Calu3 (cell line): ENCODE measurements at regions not wholly inside any gene's neighbourhood (a gene's known extent, or its start where the extent isn't known, plus 50 kb on each side); places are given as distances from the start of the nearest gene placed in this dataset.

Source experiments
- BruUV-seq: library from RNA; stranded (reverse); fragments of 400-500 nt; replicated peaks from 2 replicates; lab custom pipeline; 2021; lab: Mats Ljungman, UMichigan
- CTCF ChIA-PET: fragments of 300-600 bp; sonication (Branson Sonifier 250); formaldehyde crosslinking; loops from one replicate; lab custom pipeline; 2022; ENCODE audit warnings: antibody characterized with exemption; lab: Charles Lee
- DNase-seq: peaks from one replicate; pipeline ENCODE4 v3.0.0; 2022
- H3K27ac Mint-ChIP-seq: one replicate; pipeline ENCODE4 v1.8.0; 2022; ENCODE audit warnings: mixed read lengths; ENCODE audit not compliant: unreplicated experiment
- H3K27me3 Mint-ChIP-seq: one replicate; pipeline ENCODE4 v1.8.0; 2022; ENCODE audit warnings: mixed read lengths; ENCODE audit not compliant: unreplicated experiment
- H3K36me3 Mint-ChIP-seq: one replicate; pipeline ENCODE4 v1.8.0; 2022; ENCODE audit warnings: mild to moderate bottlenecking, moderate library complexity, mixed read lengths; ENCODE audit not compliant: insufficient read depth, unreplicated experiment
- H3K4me1 Mint-ChIP-seq: one replicate; pipeline ENCODE4 v1.8.0; 2022; ENCODE audit warnings: mild to moderate bottlenecking, low read depth, mixed read lengths; ENCODE audit not compliant: unreplicated experiment
- H3K4me3 Mint-ChIP-seq: one replicate; pipeline ENCODE4 v1.8.0; 2022; ENCODE audit warnings: mild to moderate bottlenecking, low read depth, moderate library complexity, mixed read lengths; ENCODE audit not compliant: unreplicated experiment
- H3K9me3 Mint-ChIP-seq: one replicate; pipeline ENCODE4 v1.8.0; 2022; ENCODE audit warnings: low read depth, mixed read lengths; ENCODE audit not compliant: unreplicated experiment
- CTCF ChIP-seq: fragments of 200-600 bp; IDR thresholded peaks from one replicate; pipeline ENCODE4 v1.8.0; 2022; ENCODE audit warnings: antibody characterized with exemption; ENCODE audit not compliant: unreplicated experiment
- intact Hi-C: fragments of 100-400 bp; cut with micrococcal nuclease; formaldehyde crosslinking; loops from one replicate; pipeline ENCODE4 v1.10.0; 2022; ENCODE audit not compliant: unreplicated experiment

DNA sequence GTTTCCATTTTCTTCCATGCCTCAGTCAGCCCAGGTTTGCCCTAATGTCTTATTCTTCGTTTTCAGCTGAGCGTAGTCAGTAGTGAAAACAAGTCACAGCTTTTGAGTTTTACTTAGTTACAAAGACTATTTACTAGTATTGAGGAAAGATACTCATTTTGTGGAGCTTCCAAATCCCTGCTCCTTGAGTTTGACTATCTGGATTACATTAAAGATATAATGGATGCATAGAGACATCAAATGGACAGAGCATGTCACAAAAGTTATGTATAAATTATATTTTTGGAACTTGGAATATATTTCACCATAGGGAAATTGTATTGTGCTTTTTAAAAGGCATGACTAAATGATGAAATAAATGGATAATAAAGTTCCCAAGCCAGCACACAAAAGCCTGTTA lies 54.6 kb upstream of the AKAP13 start:
- intact Hi-C loops, result no loop called here
- H3K9me3 Mint-ChIP-seq, result no peaks in the 10 kb centered on the region
- no peak for TF ChIP-seq CTCF
- H3K27ac Mint-ChIP-seq, result no peak overlapping the region
- peaks cover 24% of the 10 kb centered on the region for H3K4me1 Mint-ChIP-seq
- BruUV-seq, result no TSS peak
- H3K4me3 Mint-ChIP-seq, result no peak overlapping the region
- H3K27me3 Mint-ChIP-seq, result no peaks in the 10 kb centered on the region
- DNase-seq, result no peak
- CTCF ChIA-PET, result interaction anchor here (1.0 kb wide), 1 partner anchor 257 kb away, joined by 3 read pairs; no protein-coding TSS in a partner anchor
- no peaks in the 10 kb centered on the region for H3K36me3 Mint-ChIP-seq

DNA sequence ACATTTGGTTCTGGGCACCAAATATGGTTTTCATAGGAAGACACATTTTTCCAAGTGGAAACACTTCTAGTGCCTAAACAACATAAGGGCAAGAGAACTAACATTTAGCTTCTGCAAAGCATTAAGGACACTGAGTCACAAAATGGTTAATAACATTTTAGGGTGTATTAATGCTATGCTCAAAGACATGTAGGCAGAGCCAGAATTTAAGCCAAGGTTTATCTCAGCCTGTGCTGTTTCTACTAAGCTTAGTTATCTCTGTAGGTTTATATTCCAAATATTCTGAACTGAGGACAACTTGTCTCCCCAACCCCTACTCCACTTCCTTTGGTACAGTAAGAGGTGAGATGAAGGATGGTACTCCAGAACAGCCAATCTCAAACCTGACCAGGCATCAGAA lies 54.1 kb upstream of the AKAP13 start:
- DNase-seq, result no peak
- Mint-ChIP-seq H3K4me3 (no peak overlapping the region), H3K36me3 (no peaks in the 10 kb centered on the region), H3K27ac (no peak overlapping the region), H3K9me3 (no peaks in the 10 kb centered on the region), H3K4me1 (peaks cover 28% of the 10 kb centered on the region), H3K27me3 (no peaks in the 10 kb centered on the region)
- CTCF ChIA-PET, result interaction anchor here (1.0 kb wide), 1 partner anchor 257 kb away, joined by 3 read pairs; no protein-coding TSS in a partner anchor
- intact Hi-C loops, result no loop called here
- no TSS peak for BruUV-seq
- no peak for TF ChIP-seq CTCF

- CTCF ChIA-PET, result interaction anchor here (0.6 to 2.0 kb wide), 8 partner anchors 15 to 714 kb away, joined by 3 to 8 read pairs (median 4); no protein-coding TSS in a partner anchor
- H3K9me3 Mint-ChIP-seq, result no peaks in the 10 kb centered on the region
- no peak for TF ChIP-seq CTCF
- no peaks in the 10 kb centered on the region for H3K36me3 Mint-ChIP-seq
- H3K27me3 Mint-ChIP-seq, result no peaks in the 10 kb centered on the region
- DNase-seq, result no peak
- no peak overlapping the region for H3K4me3 Mint-ChIP-seq
- no TSS peak for BruUV-seq
- intact Hi-C loops, result no loop called here
- H3K4me1 Mint-ChIP-seq, result peaks cover 36% of the 10 kb centered on the region
- no peak overlapping the region for H3K27ac Mint-ChIP-seq
Observed at GRCh38 chr15:85327820-85328219, 52.6 kb upstream of the AKAP13 start.

DNA sequence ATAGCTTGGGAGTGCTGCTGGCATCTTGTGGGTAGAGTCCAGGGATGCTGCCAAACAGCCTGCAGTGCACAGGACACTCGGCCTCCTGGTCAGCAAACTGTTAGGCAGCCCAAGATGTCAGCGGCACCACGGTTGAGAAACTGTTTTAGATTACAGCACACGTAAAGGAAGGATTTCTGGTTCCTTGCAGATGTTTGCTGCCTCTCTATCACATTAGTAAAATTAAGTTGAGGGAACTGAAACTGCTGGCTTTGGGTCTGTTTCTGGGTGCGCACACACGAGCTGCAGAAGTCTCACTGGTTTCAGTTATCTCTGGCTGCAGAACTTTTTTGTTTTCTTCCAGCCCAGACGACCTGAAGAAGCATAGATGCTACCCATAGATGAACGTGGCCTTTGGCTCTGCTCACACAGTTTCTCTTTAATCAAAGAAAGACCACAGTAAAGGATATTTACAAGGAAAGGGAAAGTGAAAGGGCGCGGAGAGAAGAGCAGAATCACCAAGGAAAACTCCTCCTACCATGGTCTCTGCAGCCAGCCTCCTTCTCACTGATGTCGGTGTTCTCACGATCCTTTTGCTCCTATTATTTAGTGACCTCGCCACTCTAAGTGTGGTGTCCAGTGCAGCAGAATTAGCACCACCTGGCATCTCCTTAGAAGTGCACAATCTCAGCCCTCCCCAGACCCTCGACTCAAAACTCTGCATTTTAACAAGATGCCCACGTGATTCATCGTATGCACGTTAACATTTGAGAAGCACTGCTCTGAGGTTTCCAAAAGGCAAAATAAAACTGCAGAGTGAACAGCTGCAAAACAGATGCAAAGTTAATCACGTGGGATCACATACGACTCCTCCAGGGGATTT lies 50.6 kb upstream of the AKAP13 start:
- CTCF ChIA-PET, result interaction anchor here (0.6 to 3.9 kb wide), 3 partner anchors 13 to 85 kb away, joined by 3 to 85 read pairs (median 11); no protein-coding TSS in a partner anchor
- intact Hi-C loops, result loop anchor here (2.0 to 10.0 kb wide), 3 partner anchors 37 to 255 kb away; no protein-coding TSS in a partner anchor
- BruUV-seq, result no TSS peak
- DNase-seq, result no peak
- Mint-ChIP-seq H3K27me3 (no peaks in the 10 kb centered on the region), H3K9me3 (no peaks in the 10 kb centered on the region), H3K4me3 (peak overlapping the region; percentile 68), H3K36me3 (no peaks in the 10 kb centered on the region), H3K4me1 (peaks cover 47% of the 10 kb centered on the region), H3K27ac (no peak overlapping the region)
- no peak for TF ChIP-seq CTCF
